Smooth muscle cell (in vitro differentiated cells): ENCODE measurements at regions not wholly inside any gene's neighbourhood (a gene's known extent, or its start where the extent isn't known, plus 50 kb on each side); places are given as distances from the start of the nearest gene placed in this dataset.

Experiments used
- DNase-seq: peaks from one replicate; lab custom pipeline; 2025; ENCODE audit not compliant: unreplicated experiment; lab: John Stamatoyannopoulos, UW
- H2AFZ ChIP-seq: fragments of 200-600 bp; sonication (generic); 2 replicates; pipeline ENCODE4 v1.6.0; 2016; ENCODE audit warnings: antibody characterized with exemption, low read depth, mild to moderate bottlenecking
- H3F3A ChIP-seq: fragments of 200-600 bp; sonication (generic); 2 replicates; pipeline ENCODE4 v1.6.0; 2017; ENCODE audit warnings: antibody characterized with exemption, low read depth
- H3K27ac ChIP-seq: fragments of 200-600 bp; sonication (generic); 2 replicates; pipeline ENCODE4 v1.5.1; 2016; ENCODE audit warnings: low read depth, mild to moderate bottlenecking
- H3K27me3 ChIP-seq: fragments of 200-600 bp; sonication (generic); 2 replicates; pipeline ENCODE4 v1.6.1; 2016; ENCODE audit warnings: low read depth, mild to moderate bottlenecking
- H3K36me3 ChIP-seq: fragments of 200-600 bp; sonication (generic); 2 replicates; pipeline ENCODE4 v1.5.1; 2016; ENCODE audit warnings: low read depth
- H3K4me1 ChIP-seq: fragments of 200-600 bp; sonication (generic); 2 replicates; pipeline ENCODE4 v1.5.1; 2016; ENCODE audit warnings: low read depth
- H3K4me2 ChIP-seq: fragments of 200-600 bp; sonication (generic); 2 replicates; pipeline ENCODE4 v1.6.0; 2016; ENCODE audit warnings: mild to moderate bottlenecking
- H3K4me3 ChIP-seq: fragments of 200-600 bp; sonication (generic); 2 replicates; pipeline ENCODE4 v1.5.1; 2016; ENCODE audit warnings: mild to moderate bottlenecking
- H3K79me2 ChIP-seq: fragments of 200-600 bp; sonication (generic); 2 replicates; pipeline ENCODE4 v1.6.0; 2016; ENCODE audit warnings: low read depth, mild to moderate bottlenecking
- H3K9ac ChIP-seq: fragments of 200-600 bp; sonication (generic); 2 replicates; pipeline ENCODE4 v1.6.0; 2016; ENCODE audit warnings: low read depth
- H3K9me3 ChIP-seq: fragments of 200-600 bp; sonication (generic); replicated peaks from 2 replicates; pipeline ENCODE4 v1.5.1; 2016; ENCODE audit warnings: low read depth
- H4K20me1 ChIP-seq: fragments of 200-600 bp; sonication (generic); 2 replicates; pipeline ENCODE4 v1.6.0; 2016; ENCODE audit warnings: low read depth
- WGBS: methylation state at CpG from one replicate; pipeline ENCODE4 v1.1.7; 2016; ENCODE audit warnings: low lambda C conversion rate; 5-methylcytosine and 5-hydroxymethylcytosine counted together
- TF ChIP-seq, protein P1 (sequence below): fragments of 200-600 bp; sonication (generic); IDR thresholded peaks from 2 replicates; pipeline ENCODE4 v1.5.1; 2017; ENCODE audit warnings: borderline replicate concordance, mild to moderate bottlenecking, antibody characterized with exemption; ENCODE audit not compliant: insufficient read depth, poor library complexity, severe bottlenecking

GRCh38 chr11:112599856-112600533, 339.3 kb upstream of the PLET1 start:
- Histone ChIP-seq H3K27ac (no peak overlapping the region), H3K9me3 (no peaks in the 10 kb centered on the region), H3F3A (no peaks in the 10 kb centered on the region), H4K20me1 (no peaks in the 10 kb centered on the region), H2AFZ (no peak overlapping the region), H3K9ac (no peak overlapping the region), H3K4me2 (no peak overlapping the region), H3K36me3 (no peaks in the 10 kb centered on the region), H3K79me2 (no peaks in the 10 kb centered on the region), H3K27me3 (no peaks in the 10 kb centered on the region), H3K4me3 (no peak overlapping the region), H3K4me1 (peaks cover 3% of the 10 kb centered on the region)
- 95% methylated on average over 5 of the region's 5 CpGs for WGBS
- TF ChIP-seq, protein P1, sequence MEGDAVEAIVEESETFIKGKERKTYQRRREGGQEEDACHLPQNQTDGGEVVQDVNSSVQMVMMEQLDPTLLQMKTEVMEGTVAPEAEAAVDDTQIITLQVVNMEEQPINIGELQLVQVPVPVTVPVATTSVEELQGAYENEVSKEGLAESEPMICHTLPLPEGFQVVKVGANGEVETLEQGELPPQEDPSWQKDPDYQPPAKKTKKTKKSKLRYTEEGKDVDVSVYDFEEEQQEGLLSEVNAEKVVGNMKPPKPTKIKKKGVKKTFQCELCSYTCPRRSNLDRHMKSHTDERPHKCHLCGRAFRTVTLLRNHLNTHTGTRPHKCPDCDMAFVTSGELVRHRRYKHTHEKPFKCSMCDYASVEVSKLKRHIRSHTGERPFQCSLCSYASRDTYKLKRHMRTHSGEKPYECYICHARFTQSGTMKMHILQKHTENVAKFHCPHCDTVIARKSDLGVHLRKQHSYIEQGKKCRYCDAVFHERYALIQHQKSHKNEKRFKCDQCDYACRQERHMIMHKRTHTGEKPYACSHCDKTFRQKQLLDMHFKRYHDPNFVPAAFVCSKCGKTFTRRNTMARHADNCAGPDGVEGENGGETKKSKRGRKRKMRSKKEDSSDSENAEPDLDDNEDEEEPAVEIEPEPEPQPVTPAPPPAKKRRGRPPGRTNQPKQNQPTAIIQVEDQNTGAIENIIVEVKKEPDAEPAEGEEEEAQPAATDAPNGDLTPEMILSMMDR: no peak
- no peak for DNase-seq

DNA sequence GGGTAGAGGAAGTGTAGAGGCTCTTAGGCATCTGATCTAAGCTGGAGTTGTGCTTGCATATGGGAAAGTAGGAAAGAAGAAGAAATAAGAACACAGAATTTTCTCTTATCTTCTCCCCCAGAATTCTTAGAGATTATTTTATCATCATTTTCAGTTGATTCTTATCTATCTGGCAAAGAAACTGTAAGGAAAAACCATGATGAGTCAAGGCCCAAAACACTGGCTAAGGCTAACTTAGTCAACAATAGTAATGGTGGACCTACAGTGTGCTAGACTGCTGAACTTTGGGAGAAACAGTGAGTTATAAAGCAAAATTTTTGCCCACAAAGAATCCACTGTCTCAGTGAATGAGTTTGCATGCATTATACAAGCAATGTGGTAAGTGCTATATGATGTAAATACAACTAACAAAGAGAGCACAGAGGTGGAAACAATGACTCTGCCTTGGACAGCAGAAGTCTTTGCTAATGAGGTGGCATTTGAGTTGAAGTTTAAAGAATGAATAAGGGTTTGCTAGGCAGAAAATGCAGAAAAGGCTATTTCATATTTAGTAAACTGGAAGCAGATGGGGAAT, 344.5 kb upstream of the PLET1 start:
- H3K79me2 ChIP-seq: no peaks in the 10 kb centered on the region
- no peak overlapping the region for H3K4me3 ChIP-seq
- no peak overlapping the region for H3K9ac ChIP-seq
- H3F3A ChIP-seq: no peaks in the 10 kb centered on the region
- no peaks in the 10 kb centered on the region for H3K4me1 ChIP-seq
- H3K27me3 ChIP-seq: no peaks in the 10 kb centered on the region
- H3K9me3 ChIP-seq: no peaks in the 10 kb centered on the region
- no peak for DNase-seq
- no peak overlapping the region for H3K27ac ChIP-seq
- TF ChIP-seq, protein P1: no peak
- H4K20me1 ChIP-seq: no peaks in the 10 kb centered on the region
- H3K4me2 ChIP-seq: no peak overlapping the region
- H2AFZ ChIP-seq: no peak overlapping the region
- H3K36me3 ChIP-seq: no peaks in the 10 kb centered on the region

GRCh38 chr11:112606656-112607055, 346.0 kb upstream of the PLET1 start:
- TF ChIP-seq, protein P1: no peak
- 100% methylated on average over 2 of the region's 2 CpGs for WGBS
- Histone ChIP-seq H3K4me3 (no peak overlapping the region), H3K4me2 (no peak overlapping the region), H3K36me3 (no peaks in the 10 kb centered on the region), H3K4me1 (no peaks in the 10 kb centered on the region), H3K79me2 (no peaks in the 10 kb centered on the region), H3K27ac (no peak overlapping the region), H2AFZ (no peak overlapping the region), H3K9ac (no peak overlapping the region), H3K27me3 (no peaks in the 10 kb centered on the region), H3F3A (no peaks in the 10 kb centered on the region), H4K20me1 (no peaks in the 10 kb centered on the region), H3K9me3 (no peaks in the 10 kb centered on the region)
- DNase-seq: no peak

DNA sequence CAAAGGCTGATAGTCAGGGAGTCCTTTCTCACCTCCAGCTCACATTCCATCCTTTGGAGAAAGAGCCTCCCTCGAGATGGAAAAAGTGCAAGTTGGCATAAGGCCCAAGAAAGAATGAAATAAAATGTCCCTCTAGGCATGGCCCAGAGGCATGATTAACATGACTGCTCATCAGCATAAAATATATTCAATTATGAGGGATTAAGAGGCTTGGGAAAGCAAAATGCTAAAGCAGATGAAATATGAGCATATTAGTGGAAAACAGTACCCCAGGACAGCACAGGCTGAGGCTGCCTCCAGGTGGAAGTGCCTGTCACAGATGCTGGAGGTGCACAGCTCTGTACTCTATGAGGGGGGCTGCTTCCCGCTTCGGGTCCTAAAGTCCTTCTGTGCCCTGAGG, 347.8 kb upstream of the PLET1 start:
- Histone ChIP-seq H3K9me3 (no peaks in the 10 kb centered on the region), H3K4me3 (no peak overlapping the region), H3K27ac (no peak overlapping the region), H3K9ac (no peak overlapping the region), H4K20me1 (no peaks in the 10 kb centered on the region), H3K27me3 (no peaks in the 10 kb centered on the region), H3K4me1 (peaks cover 16% of the 10 kb centered on the region), H3K79me2 (no peaks in the 10 kb centered on the region), H3K36me3 (no peaks in the 10 kb centered on the region), H2AFZ (no peak overlapping the region), H3K4me2 (no peak overlapping the region), H3F3A (no peaks in the 10 kb centered on the region)
- no peak for DNase-seq
- TF ChIP-seq, protein P1: no peak
- WGBS: 85% methylated on average over 3 of the region's 3 CpGs
